ENCODE measurements at regions not wholly inside any gene's neighbourhood (a gene's known extent, or its start where the extent isn't known, plus 50 kb on each side); places are given as distances from the start of the nearest gene placed in this dataset.

DNA sequence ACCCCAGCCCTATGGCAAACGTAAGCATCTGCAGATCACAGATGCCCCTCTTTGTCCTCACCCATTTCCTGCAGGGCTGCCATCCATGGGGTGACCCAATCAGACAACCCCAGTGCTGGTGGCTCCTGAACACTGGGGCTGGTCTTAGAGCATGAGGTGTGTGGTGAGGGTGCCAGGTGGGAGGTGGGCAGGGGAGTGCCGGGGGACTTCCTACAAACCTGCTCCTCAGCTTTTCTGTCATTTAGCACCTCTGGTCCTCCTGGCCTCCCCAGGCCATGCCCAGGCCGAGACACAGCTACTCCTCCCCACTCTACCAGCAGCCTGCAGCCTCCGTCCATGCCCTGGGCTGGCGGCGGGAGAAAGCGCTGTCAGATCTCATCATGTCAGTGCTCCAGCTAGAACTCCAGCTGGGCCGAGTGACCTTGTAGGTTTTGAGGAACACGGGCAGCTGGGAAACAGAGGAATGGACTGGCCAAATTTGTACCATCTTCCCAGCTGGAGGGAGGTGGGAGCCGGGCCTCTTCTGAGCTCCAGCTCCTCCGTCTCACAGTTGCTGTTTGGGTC, 157.7 kb upstream of the NECTIN1 start:
- no peak overlapping the region for H3K4me2 ChIP-seq (ENCODE audit: control insufficient read depth, insufficient read depth)
- intact Hi-C loops (cut with micrococcal nuclease; ENCODE audit: unreplicated experiment) = no loop called here
- H3K27me3 ChIP-seq (replicated peaks in 1 of 2; ENCODE audit: control insufficient read depth in 2 of 2, insufficient read depth in 2 of 2, low read length in 1 of 2) = peaks cover 2 to 3% of the 10 kb centered on the region in 2 experiments; a peak in 3 of 4 replicates
- in situ Hi-C loops (cut with MboI) = no loop called here
- no peak for FAIRE-seq
- SMC1A ChIA-PET (ENCODE audit: uncharacterized antibody, unreplicated experiment) = interaction anchor here (0.9 to 1.2 kb wide), 3 partner anchors 14 to 125 kb away, joined by 3 read pairs; no protein-coding TSS in a partner anchor
- 38% methylated on average over 11 of the region's 11 CpGs for WGBS (ENCODE audit: insufficient coverage, insufficient replicate concordance, low lambda C conversion rate, missing lambda C conversion rate)
- H3K9me3 ChIP-seq (replicated peaks; ENCODE audit: control insufficient read depth, insufficient read depth, low read length) = no peaks in the 10 kb centered on the region
- no TSS peak for BruUV-seq (replicated peaks)
- no peaks in the 10 kb centered on the region for H4K20me1 ChIP-seq (ENCODE audit: control insufficient read depth, insufficient read depth)
- no peaks in the 10 kb centered on the region for H3K79me2 ChIP-seq (ENCODE audit: control insufficient read depth, insufficient read depth, low read length)
- no peaks in the 10 kb centered on the region for H3K4me1 ChIP-seq (ENCODE audit: control insufficient read depth, insufficient read depth, low read length)
- ATAC-seq = no peak
- TF ChIP-seq BHLHE40 (IDR thresholded peaks at IDR 0.05; ENCODE audit: borderline replicate concordance in 1 of 2, low read depth in 2 of 2, low read length in 1 of 2) (no peak), BRCA1 (IDR thresholded peaks at IDR 0.05; ENCODE audit: low read depth, low read length) (no peak), NFYB (IDR thresholded peaks at IDR 0.05; ENCODE audit: insufficient read depth, low read depth, low read length) (no peak), HDAC6 (IDR thresholded peaks at IDR 0.05; ENCODE audit: unreplicated experiment) (no peak), SREBF1 (IDR thresholded peaks at IDR 0.05; ENCODE audit: low read length) (no peak), POLR2A (IDR thresholded peaks at IDR 0.05; ENCODE audit: low read depth, low read length) (no peak), FOXK2 (IDR thresholded peaks at IDR 0.05) (no peak)
- TF ChIP-seq, protein P1, sequence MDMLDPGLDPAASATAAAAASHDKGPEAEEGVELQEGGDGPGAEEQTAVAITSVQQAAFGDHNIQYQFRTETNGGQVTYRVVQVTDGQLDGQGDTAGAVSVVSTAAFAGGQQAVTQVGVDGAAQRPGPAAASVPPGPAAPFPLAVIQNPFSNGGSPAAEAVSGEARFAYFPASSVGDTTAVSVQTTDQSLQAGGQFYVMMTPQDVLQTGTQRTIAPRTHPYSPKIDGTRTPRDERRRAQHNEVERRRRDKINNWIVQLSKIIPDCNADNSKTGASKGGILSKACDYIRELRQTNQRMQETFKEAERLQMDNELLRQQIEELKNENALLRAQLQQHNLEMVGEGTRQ (IDR thresholded peaks at IDR 0.05; ENCODE audit: borderline replicate concordance, low read depth, low read length) = no peak
- TF ChIP-seq, protein P2, sequence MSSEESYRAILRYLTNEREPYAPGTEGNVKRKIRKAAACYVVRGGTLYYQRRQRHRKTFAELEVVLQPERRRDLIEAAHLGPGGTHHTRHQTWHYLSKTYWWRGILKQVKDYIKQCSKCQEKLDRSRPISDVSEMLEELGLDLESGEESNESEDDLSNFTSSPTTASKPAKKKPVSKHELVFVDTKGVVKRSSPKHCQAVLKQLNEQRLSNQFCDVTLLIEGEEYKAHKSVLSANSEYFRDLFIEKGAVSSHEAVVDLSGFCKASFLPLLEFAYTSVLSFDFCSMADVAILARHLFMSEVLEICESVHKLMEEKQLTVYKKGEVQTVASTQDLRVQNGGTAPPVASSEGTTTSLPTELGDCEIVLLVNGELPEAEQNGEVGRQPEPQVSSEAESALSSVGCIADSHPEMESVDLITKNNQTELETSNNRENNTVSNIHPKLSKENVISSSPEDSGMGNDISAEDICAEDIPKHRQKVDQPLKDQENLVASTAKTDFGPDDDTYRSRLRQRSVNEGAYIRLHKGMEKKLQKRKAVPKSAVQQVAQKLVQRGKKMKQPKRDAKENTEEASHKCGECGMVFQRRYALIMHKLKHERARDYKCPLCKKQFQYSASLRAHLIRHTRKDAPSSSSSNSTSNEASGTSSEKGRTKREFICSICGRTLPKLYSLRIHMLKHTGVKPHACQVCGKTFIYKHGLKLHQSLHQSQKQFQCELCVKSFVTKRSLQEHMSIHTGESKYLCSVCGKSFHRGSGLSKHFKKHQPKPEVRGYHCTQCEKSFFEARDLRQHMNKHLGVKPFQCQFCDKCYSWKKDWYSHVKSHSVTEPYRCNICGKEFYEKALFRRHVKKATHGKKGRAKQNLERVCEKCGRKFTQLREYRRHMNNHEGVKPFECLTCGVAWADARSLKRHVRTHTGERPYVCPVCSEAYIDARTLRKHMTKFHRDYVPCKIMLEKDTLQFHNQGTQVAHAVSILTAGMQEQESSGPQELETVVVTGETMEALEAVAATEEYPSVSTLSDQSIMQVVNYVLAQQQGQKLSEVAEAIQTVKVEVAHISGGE (CRISPR knock-in tag; IDR thresholded peaks at IDR 0.05) = no peak
- no peak overlapping the region for H3K4me3 ChIP-seq
- H3K9ac ChIP-seq (ENCODE audit: control insufficient read depth, insufficient read depth, low read length) = no peak overlapping the region
- H2AFZ ChIP-seq (ENCODE audit: control insufficient read depth, low read depth, low read length) = no peak overlapping the region
- no peak for DNase-seq (ENCODE audit: low read depth, low spot score)
- POLR2A ChIA-PET = no interaction called here
- no peak overlapping the region for H3K27ac ChIP-seq (ENCODE audit: control insufficient read depth, insufficient read depth)
- no peaks in the 10 kb centered on the region for H3K36me3 ChIP-seq (ENCODE audit: control insufficient read depth in 2 of 2, insufficient read depth in 2 of 2, low read length in 1 of 2)
- RAD21 ChIA-PET (ENCODE audit: unreplicated experiment) = no interaction called here
- CTCF ChIA-PET = interaction anchor here (1.2 kb wide), 1 partner anchor 204 kb away, joined by 3 read pairs; no protein-coding TSS in a partner anchor
